Motor neuron (in vitro differentiated cells): ENCODE measurements at regions not wholly inside any gene's neighbourhood (a gene's known extent, or its start where the extent isn't known, plus 50 kb on each side); places are given as distances from the start of the nearest gene placed in this dataset.
"Not testable (repeated sequence)": the region's sequence is repeated elsewhere in the genome, so short reads cannot be mapped to it uniquely, and the experiment has no call there.

Experiments
- ATAC-seq, 8 experiments: fragments of 200-7000 bp; cut with Tn5 transposase; replicated peaks in 6 of 8; 2 replicates each; pipeline ENCODE4 v1.8.0; 2021; ENCODE audit warnings: mild to moderate bottlenecking in 8 of 8, moderate library complexity in 8 of 8
- H3K27ac ChIP-seq, 2 donors: fragments of 250-450 bp; sonication (Bioruptor Pico); 2 replicates each; pipeline ENCODE4 v1.9.0; 2021; ENCODE audit warnings: antibody characterized with exemption in 2 of 2, mild to moderate bottlenecking in 2 of 2, moderate library complexity in 1 of 2
- H3K4me1 ChIP-seq, 2 donors: fragments of 250-450 bp; sonication (Bioruptor Pico); replicated peaks in 1 of 2; 2 replicates each; pipeline ENCODE4 v1.6.1; 2021; ENCODE audit warnings: antibody characterized with exemption in 2 of 2, mild to moderate bottlenecking in 2 of 2, moderate library complexity in 1 of 2
- H3K4me3 ChIP-seq, 5 donors: fragments of 250-450 bp; sonication (Bioruptor Pico); 2 replicates each; pipeline ENCODE4 v1.9.0; 2021; ENCODE audit warnings: antibody characterized with exemption in 5 of 5, mild to moderate bottlenecking in 5 of 5, moderate library complexity in 4 of 5
- WGBS, 10 experiments: fragments of 450-650 bp; shearing (Covaris generic); methylation state at CpG; one replicate each; pipeline ENCODE4 v1.0.0; 2022; 5-methylcytosine and 5-hydroxymethylcytosine counted together
- in situ Hi-C, 9 experiments: fragments of 400-800 bp; cut with MboI; loops; one replicate each; pipeline ENCODE4 v1.15.0; 2021; ENCODE audit warnings: low sequenced_read_pairs in 9 of 9, low pct_unique_long_range_greater_than_20kb in 2 of 9; ENCODE audit not compliant: unreplicated experiment in 9 of 9

DNA sequence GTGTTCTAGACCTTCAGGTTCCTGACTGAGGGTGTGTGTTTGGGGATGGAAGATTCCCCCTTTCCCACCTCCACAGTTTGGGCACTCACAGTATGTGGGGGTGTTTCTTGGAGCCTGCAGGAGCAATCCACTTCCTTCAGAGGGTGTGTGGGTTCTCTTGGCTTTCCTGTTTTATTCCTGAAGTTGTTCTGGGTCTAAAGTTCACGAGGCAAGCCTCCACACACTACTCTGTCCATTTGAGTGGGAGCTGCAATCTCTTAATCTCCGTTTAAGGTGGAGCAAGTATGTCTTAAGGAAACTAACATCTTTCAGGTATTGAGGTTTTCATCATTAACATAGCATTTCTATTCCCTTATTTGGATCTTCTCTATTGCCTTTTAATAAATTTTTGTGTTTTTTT, 141.8 kb downstream of the TENT5C start:
- no peak overlapping the region for H3K27ac ChIP-seq
- no peak for ATAC-seq
- H3K4me3 ChIP-seq: no peak overlapping the region
- in situ Hi-C loops: loop anchor here in 2 of 9 experiments (25.0 kb wide), 2 partner anchors 185 to 210 kb away; no protein-coding TSS in a partner anchor
- 20 to 83% (median 54%) methylated on average over 1 to 2 of the region's 2 CpGs for WGBS, 10 experiments
- no peaks in the 10 kb centered on the region for H3K4me1 ChIP-seq

DNA sequence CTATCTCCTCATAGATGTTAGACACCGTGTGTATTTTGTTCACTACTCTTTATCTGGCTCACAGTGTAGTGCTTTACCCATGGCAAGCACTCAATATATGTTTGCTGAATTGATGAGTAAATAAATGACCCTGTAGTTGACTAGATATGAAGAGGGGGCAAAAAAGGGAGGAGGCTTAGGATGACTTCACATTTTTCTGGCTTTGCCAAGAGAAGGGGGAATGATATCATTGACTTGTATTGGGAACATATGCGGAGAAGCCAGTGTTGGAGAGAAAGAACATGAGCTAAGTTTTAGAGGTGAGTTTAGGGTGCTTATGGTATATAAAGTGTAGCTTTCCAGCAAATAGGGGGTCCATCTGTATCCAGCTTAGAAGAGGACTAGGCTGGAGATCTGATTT, 145.5 kb downstream of the TENT5C start:
- H3K4me3 ChIP-seq: no peak overlapping the region
- WGBS, 10 experiments: 31 to 100% (median 73%) methylated on average over 1 to 2 of the region's 2 CpGs; no CpG with 5 or more reads in 1 of the 10 experiments
- peaks cover 0 to 2% of the 10 kb centered on the region in 2 donors for H3K4me1 ChIP-seq
- ATAC-seq: no peak
- in situ Hi-C loops: loop anchor here in 3 of 9 experiments (25.0 kb wide), 3 partner anchors 214 to 664 kb away; no protein-coding TSS in a partner anchor
- H3K27ac ChIP-seq: no peak overlapping the region

DNA sequence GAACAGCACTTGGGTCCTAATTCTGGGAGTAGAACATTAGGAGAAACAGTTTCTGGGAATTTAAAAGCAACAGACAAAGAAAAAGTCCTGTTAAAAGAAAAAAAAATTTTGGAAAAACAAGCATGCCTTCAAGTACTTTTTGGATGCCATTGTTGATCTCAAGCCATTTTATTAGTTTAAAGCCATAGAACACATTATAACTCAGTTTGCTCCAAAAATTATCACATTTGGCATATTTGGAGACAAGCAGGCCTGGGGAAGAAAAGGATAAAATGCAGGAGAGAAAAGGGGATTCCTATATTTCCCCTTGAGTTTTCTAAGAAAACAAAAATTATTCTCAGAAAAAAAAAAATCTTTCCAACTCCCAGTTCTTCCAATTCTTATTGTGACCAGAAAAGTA, 146.8 kb downstream of the TENT5C start:
- ATAC-seq: no peak
- H3K27ac ChIP-seq: no peak overlapping the region
- in situ Hi-C loops: loop anchor here in 3 of 9 experiments (25.0 kb wide), 3 partner anchors 215 to 665 kb away; no protein-coding TSS in a partner anchor

DNA sequence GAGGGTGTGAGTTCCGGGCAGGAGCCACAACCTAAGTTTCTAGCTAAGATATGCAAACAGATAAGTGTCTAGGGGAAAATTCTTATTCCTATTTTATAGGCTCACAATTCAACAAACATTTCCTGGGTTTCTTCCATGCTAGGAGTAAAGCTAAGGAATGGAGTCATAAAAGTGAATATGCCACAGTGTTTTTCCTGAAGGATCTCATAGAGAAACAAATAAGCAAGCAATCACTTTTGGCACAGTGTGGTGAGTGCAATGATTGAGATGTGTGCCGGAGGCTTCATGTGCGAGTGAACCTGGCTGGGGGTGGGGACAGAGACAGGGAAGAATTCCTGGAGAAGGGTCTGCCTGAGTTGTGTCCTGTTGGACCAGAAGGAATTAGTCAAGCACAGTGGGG, 147.4 kb downstream of the TENT5C start:
- in situ Hi-C loops: loop anchor here in 3 of 9 experiments (25.0 kb wide), 3 partner anchors 216 to 666 kb away; no protein-coding TSS in a partner anchor
- H3K27ac ChIP-seq: no peak overlapping the region
- H3K4me1 ChIP-seq: peaks cover 0 to 2% of the 10 kb centered on the region in 2 donors
- ATAC-seq: no peak
- 33 to 86% (median 80%) methylated on average over 1 to 3 of the region's 3 CpGs; no CpG with 5 or more reads in 2 of the 10 experiments for WGBS, 10 experiments
- no peak overlapping the region for H3K4me3 ChIP-seq

More for the DNA sequence above, 146.8 kb downstream of the TENT5C start:
- no peak overlapping the region for H3K4me3 ChIP-seq
- H3K4me1 ChIP-seq: peaks cover 0 to 2% of the 10 kb centered on the region in 2 donors

DNA sequence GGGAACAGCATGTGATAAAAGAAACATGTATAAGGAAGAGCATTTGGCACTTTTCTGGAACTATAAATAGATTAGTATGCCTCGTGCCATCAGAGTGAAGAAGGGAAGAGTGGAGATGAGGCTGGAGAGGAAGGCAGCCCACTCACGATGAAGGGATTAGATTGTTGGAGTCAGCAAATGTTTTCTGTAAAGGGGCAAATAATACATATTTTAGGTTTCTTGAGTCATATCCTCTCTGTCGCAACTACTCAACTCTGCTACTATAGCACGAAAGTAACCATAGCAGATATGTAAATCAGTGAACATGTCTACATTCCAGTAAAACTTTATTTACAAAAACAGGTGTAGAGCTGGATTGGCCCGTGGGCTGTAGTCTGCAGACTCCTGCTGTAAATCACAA, 147.8 kb downstream of the TENT5C start:
- WGBS, 10 experiments: 0 to 86% (median 65%) methylated on average over 1 to 5 of the region's 5 CpGs; no CpG with 5 or more reads in 1 of the 10 experiments
- in situ Hi-C loops: loop anchor here in 3 of 9 experiments (25.0 kb wide), 3 partner anchors 216 to 666 kb away; no protein-coding TSS in a partner anchor
- Histone ChIP-seq H3K4me3 (no peak overlapping the region), H3K4me1 (peaks cover 0 to 2% of the 10 kb centered on the region in 2 donors), H3K27ac (no peak overlapping the region)
- ATAC-seq: peak in 2 of 8 experiments; percentile 14 to 41

DNA sequence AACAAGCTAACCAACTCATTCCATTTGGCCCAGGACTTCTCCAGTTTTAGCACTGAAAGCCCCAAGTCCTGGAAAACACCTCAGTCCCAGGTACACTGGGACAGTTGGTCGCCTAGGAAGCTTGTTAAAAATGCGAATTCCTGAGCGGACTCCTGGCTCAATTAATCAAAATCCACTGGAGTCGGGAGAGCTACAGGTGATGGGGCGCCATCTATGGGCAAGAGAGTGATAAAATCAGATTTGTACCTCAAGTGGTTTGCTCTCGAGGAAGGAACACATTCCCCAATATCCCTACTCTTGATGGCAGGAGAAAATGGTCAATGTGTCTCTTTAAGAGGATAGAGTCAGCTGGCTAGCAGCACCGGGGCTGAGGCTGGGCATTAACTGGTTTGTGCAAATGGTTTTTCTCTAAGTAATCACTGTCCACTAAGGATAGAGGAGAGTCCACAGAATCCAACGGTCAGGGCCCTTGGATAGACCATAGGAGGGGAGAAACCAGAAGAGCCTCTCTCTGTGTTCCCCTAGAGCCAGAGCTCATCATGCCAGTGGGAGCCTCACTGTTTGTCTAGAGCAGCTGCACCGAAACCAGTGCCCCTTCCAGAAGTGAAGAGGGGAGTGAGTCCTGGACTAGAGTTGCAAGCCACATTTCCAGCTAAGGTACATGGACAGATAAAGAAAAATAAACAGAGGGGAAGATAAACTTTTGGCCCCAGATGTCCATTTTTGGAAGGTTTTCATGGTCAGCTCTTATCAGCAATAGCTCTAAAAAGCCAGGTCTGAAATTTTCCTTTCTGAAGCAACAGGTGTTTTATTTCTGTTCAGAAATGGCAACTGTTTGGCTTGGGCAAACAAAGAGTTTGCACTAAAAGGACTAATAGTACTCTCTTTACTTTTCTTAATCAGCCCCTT, 148.5 kb downstream of the TENT5C start:
- Histone ChIP-seq H3K4me1 (peaks cover 0 to 2% of the 10 kb centered on the region in 2 donors), H3K4me3 (no peak overlapping the region), H3K27ac (no peak overlapping the region)
- ATAC-seq: peak in 3 of 8 experiments; percentile 14 to 28 (median 17)
- in situ Hi-C loops: loop anchor here in 3 of 9 experiments (25.0 kb wide), 3 partner anchors 217 to 667 kb away; no protein-coding TSS in a partner anchor
- 0 to 26% (median 11%) methylated on average over 3 to 9 of the region's 9 CpGs; no CpG with 5 or more reads in 2 of the 10 experiments for WGBS, 10 experiments

DNA sequence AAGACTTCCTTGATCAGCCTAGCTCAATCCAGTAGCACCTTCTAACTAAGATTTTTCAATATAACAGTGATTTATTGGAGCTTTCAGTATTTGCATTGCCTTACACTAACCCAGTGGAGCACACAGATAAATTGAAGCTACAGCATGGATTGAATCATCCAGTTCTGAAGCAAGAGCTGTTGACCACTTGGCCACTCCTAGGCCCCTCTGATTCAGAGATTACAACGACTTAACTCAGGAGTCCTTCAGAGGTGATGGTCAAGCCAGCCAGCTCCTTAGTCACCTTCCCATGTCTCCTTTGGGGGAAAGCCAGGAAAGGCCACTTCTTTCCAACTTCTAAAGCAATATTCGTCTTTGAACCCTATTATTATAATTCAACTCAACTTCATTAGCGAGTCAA, 151.8 kb downstream of the TENT5C start:
- 20 to 88% (median 65%) methylated on average over 1 to 3 of the region's 3 CpGs; no CpG with 5 or more reads in 2 of the 10 experiments for WGBS, 10 experiments
- no peak for ATAC-seq
- H3K4me1 ChIP-seq: peaks cover 0 to 2% of the 10 kb centered on the region in 2 donors
- H3K27ac ChIP-seq: no peak overlapping the region
- no peak overlapping the region for H3K4me3 ChIP-seq
- in situ Hi-C loops: loop anchor here in 3 of 9 experiments (25.0 kb wide), 3 partner anchors 220 to 670 kb away; no protein-coding TSS in a partner anchor

DNA sequence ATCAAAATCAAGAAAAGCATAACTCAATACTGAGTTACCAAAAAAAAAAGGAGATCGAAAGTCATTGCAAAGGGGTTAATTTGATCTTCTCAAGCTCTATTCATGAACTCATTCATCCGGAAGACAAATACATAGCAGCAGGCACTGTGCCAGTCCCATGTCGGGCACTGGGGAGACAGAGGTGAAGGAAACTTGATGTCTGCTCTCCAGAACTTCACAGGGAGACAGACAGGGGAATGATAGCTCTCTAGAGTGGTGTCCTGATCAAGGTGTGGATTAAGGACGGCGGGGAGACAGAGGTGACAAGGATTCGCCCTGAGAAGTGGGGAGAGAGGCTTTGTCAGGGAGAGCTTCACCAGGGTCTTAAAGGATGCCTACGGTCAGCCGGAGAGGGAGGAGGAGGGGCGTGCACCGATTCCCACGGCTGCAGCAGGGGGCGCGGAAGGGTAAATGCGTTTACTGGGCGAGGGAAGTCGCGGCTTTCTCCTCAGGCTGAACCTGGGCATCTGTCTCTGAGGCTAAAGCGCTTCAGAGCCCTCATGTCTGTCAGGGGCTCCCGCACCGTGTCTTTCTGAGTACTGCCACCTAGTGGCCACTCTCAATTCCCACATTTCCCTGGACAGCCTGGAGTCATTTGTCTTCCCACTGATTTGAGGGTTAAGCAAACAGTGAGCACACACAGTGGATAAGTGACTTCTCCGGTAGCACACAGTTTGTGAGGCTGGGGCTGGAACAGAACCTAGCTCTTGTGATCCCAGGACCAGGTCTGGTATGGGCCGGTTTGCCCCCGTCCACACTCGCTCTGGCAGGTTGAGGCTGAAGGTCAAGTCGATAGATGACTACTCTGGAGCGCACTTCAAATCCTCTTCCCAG, 152.8 kb downstream of the TENT5C start:
- peak; percentile 85 to 100 (median 98) for ATAC-seq
- in situ Hi-C loops: loop anchor here in 3 of 9 experiments (25.0 kb wide), 3 partner anchors 221 to 671 kb away; no protein-coding TSS in a partner anchor
- H3K27ac ChIP-seq: no peak overlapping the region
- peaks cover 0 to 2% of the 10 kb centered on the region in 2 donors for H3K4me1 ChIP-seq
- WGBS, 10 experiments: 0 to 75% (median 38%) methylated on average over 3 to 20 of the region's 26 CpGs; no CpG with 5 or more reads in 1 of the 10 experiments
- peak overlapping the region in 4 of 5 donors; percentile 19 to 31 (median 20) for H3K4me3 ChIP-seq

DNA sequence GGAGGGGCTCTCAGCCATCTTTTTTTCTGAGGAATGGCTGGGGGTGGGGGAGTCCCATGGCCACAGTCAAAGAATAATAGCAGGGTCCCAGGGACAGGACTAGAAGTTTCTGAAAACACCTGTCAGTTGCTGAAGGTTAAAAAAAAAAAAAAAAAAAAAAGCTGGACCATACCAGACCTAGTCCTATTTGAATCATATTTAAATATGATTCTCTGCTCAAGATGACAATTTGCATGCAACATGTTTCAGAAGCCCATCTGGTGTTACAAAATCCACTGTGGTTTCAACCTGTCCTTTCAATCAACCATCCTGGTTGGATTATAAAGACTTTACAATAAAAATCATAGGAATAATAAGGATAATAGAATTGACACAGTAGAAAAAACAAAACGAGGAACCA, 153.7 kb downstream of the TENT5C start:
- in situ Hi-C loops: loop anchor here in 3 of 9 experiments (25.0 kb wide), 3 partner anchors 222 to 672 kb away; no protein-coding TSS in a partner anchor
- no peak for ATAC-seq
- WGBS, 10 experiments: 0 to 100% (median 50%) methylated on average over 1 of the region's 1 CpG

DNA sequence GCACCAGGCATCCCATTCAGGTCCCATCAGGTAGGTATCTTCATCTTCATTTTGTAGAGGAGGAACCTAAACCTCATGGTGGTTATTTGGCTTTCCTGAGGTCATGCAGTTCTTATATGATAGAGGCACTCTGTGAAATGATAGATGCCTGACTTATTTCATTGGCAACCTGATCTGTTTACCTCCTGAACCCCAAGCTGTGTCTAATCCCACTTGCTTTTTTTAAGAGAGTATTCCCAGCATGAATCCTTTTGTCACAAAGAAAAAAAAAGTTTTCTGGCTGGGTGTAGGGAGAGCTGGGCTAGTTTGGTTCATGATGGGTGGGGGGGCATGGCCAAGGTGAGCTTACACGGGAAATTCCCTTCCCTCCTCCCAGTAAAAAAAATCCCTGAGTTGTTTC, 154.2 kb downstream of the TENT5C start:
- in situ Hi-C loops: loop anchor here in 3 of 9 experiments (25.0 kb wide), 3 partner anchors 223 to 673 kb away; no protein-coding TSS in a partner anchor
- Histone ChIP-seq H3K4me3 (no peak overlapping the region), H3K27ac (no peak overlapping the region), H3K4me1 (no peaks in the 10 kb centered on the region)
- no peak for ATAC-seq
- WGBS, 10 experiments: 50 to 100% (median 70%) methylated on average over 1 of the region's 1 CpG; no CpG with 5 or more reads in 6 of the 10 experiments

More for the DNA sequence above, 153.7 kb downstream of the TENT5C start:
- Histone ChIP-seq H3K4me1 (no peaks in the 10 kb centered on the region), H3K4me3 (no peak overlapping the region), H3K27ac (no peak overlapping the region)

DNA sequence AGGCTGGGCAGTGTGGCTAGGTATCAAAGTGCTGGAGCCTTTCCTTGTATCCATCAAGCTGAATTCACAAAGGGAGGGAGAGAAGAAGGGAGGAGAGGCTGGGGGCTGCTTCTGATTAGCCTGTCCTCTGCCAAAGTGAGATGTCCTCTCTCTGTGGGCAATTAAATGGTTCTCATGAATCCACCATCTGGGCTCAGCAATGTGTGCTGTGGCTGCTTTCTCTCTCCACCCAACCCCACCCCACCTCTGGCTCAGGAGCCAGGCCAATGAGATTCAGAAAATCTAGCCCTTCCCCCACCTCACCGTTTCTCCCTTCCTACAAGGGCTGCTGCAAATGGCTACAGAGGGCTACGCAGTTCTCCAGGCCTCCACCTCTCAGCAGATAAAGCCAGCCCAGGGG, 154.6 kb downstream of the TENT5C start:
- ATAC-seq: peak in 3 of 8 experiments; percentile 13 to 74 (median 33)
- in situ Hi-C loops: loop anchor here in 3 of 9 experiments (25.0 kb wide), 3 partner anchors 223 to 673 kb away; no protein-coding TSS in a partner anchor
- WGBS, 10 experiments: 20 to 80% (median 68%) methylated on average over 1 to 2 of the region's 2 CpGs; no CpG with 5 or more reads in 7 of the 10 experiments
- Histone ChIP-seq H3K4me3 (no peak overlapping the region), H3K27ac (no peak overlapping the region), H3K4me1 (no peaks in the 10 kb centered on the region)

DNA sequence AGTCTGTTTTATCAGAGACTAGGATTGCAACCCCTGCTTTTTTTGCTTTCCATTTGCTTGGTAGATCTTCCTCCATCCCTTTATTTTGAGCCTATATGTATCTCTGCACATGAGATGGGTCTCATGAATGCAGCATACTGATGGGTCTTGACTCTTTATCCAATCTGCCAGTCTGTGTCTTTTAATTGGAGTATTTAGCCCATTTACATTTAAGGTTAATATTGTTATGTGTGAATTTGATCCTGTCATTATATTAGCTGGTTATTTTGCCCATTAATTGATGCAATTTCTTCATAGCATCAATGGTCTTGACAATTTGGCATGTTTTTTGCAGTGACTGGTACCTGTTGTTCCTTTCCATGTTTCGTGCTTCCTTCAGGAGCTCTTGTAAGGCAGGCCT, 161.7 kb downstream of the GDAP2 start:
- not testable (repeated sequence) for ATAC-seq, H3K4me1 ChIP-seq, H3K4me3 ChIP-seq, H3K27ac ChIP-seq
- in situ Hi-C loops: loop anchor here in 3 of 9 experiments (25.0 kb wide), 3 partner anchors 230 to 680 kb away; no protein-coding TSS in a partner anchor
- 0 to 67% (median 50%) methylated on average over 1 of the region's 1 CpG; no CpG with 5 or more reads in 3 of the 10 experiments for WGBS, 10 experiments
